Fibroblast of skin of left quadriceps (primary cell): ENCODE measurements at regions not wholly inside any gene's neighbourhood (a gene's known extent, or its start where the extent isn't known, plus 50 kb on each side); places are given as distances from the start of the nearest gene placed in this dataset.

ENCODE experiments used
- DNase-seq, 2 experiments: peaks; one replicate each; pipeline ENCODE4 v3.0.0-alpha.2; 2013; ENCODE audit warnings: low read depth in 2 of 2

GRCh38 chr2:11044201-11044600 is 111.1 kb upstream of the SLC66A3 start:
- DNase-seq = no peak

DNA sequence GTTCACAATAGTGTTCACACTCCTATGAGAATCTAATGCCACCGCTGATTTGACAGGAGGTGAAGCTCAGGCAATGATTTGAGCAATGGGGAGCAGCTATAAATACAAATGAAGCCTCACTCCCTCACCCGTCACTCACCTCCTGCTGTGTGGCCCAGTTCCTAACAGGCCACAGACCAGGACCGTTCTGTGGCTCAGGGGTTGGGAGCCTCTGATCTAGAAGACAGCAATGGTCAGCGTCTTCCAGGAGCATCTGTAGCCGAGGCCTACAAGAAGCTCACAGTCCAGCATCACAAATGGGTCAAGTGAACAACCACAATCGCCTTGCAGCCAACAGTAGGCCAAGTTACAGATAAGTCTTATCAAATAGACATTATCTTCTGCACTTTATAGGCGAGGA is 110.0 kb upstream of the SLC66A3 start:
- no peak for DNase-seq

GRCh38 chr2:11048335-11049008 is 106.8 kb upstream of the SLC66A3 start:
- DNase-seq = no peak

GRCh38 chr2:11050565-11050964 is 104.7 kb upstream of the SLC66A3 start:
- no peak for DNase-seq

- DNase-seq = no peak
Observed at GRCh38 chr2:11051280-11051679, 104.0 kb upstream of the SLC66A3 start.

DNA sequence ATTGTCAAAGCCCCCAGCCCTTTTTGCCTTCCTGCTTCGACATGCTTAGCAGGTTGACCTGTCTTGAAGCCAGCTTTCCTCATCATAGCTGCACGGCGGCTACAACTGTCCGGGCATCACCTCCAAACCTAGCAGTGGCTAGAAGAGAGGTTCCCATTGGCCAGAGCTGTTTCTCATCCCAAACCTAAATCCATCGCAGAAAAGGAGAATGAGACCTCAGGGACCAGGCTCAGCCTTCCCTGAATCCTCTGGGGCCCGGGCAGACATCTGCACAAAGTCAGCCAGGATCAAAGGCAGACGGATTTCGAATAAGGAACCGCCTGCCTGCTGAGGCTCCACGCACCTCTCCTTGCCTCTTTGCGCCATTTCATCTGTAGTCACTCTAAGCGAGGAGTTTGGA is 101.7 kb upstream of the SLC66A3 start:
- no peak for DNase-seq

DNA sequence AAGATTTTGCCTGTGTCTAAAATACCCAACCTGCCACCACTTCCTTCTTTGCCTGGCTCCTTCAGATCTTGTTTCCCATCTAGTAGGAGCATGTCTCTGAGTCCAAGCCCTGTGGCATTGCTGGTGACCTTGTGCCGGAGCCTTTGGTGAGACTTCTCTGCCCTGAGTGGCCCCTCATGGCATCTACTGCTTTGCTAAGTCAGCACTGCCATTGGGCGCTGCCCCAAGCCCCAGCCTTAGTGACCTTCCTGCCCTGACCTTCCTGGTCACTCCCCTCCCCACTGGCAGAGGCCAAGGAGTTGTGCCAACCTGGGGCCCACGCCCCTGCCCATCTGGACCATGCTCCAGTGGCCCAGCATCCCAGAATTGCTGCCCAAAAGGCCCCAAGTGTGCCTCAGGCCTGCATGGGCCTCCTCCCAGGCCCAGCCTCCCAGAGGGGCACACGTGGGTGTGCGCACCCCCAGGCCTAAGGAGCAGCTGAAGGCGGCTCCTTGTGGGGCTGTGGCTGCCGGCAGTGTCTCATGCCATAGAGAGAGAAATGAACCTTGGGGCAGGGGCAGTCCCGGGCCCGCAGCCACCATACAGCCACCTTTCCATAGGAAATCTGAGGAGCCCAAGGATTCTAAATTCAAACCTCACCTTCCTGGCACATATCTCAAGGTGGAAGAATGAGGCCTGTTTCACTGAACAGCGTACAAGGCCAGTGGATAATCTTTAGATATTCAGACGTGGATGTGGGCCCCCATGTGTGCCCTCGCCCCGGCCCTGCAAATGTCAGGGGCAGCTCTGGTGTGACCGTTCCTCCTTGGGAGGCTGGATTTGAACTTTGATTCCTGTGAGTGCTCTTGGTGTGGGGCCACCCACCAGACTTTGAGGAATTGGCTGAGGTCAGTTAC is 100.2 kb upstream of the SLC66A3 start:
- no peak for DNase-seq

DNA sequence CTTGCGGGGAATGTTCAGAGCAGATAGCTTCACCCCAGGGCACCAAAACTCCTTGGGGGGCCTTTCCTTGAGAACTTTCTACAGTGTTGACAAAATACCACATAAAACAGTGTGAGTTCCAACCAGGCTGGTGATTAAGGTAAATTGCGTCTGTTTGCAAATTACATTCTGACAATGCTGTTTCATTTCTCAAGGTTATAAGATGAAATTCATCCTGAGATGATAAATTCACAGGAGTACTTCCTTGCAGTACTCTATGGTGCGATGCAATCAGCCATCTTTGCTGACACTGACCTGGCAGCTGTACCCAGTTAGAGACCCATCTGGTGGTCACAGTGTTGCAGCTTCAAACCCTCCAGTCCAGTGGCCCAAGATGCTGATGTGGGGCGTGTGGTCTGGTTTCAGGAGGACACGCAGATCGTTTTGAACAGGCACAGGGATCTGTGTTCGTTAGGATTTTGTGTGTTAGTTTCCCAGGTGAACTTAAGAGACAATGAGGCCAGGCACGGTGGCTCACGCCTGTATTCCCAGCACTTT is 99.5 kb upstream of the SLC66A3 start:
- no peak for DNase-seq

DNA sequence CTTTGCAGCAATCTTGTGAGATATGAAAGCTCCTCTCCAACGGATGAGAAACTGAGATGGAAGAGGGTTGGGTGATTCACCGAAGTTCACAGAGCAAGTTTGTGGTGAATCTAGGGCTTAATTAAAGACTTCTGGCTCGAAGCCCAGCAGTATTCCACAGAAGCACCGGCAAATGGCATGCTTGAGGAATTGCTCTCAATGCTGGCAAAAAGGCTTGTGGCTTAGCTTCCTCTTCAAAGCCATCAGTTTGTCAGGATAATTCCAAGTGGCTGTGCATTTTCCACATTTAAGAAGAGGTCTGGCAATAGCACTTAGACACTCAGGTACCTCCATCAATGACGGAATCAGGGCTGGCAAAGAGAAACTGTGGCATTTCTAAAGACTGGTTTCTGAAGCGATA is 98.7 kb upstream of the SLC66A3 start:
- DNase-seq = peak; percentile 92 to 94

GRCh38 chr2:11057031-11057430 is 98.2 kb upstream of the SLC66A3 start:
- DNase-seq = no peak

DNA sequence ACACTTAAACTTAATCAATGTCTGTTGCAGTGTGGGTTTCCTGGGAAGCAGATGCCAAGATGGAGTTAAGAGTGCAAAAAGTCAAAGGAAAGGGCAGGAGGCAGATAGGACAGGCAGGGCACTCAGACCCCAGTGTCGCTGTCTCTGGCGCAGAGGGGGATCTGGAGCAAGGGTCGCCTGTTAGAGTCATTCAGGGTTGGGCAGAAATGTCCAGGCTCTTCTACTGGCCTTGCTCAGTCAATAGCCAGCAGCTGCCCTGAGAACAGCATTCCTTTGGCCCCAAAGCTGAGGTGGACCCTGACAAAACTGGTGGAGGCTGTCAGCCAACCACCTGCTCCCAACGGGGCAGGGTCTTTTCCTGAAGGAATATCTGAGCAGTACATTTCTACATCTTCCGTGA is 97.1 kb upstream of the SLC66A3 start:
- DNase-seq = no peak

GRCh38 chr2:11060376-11061169 is 94.7 kb upstream of the SLC66A3 start:
- no peak for DNase-seq

DNA sequence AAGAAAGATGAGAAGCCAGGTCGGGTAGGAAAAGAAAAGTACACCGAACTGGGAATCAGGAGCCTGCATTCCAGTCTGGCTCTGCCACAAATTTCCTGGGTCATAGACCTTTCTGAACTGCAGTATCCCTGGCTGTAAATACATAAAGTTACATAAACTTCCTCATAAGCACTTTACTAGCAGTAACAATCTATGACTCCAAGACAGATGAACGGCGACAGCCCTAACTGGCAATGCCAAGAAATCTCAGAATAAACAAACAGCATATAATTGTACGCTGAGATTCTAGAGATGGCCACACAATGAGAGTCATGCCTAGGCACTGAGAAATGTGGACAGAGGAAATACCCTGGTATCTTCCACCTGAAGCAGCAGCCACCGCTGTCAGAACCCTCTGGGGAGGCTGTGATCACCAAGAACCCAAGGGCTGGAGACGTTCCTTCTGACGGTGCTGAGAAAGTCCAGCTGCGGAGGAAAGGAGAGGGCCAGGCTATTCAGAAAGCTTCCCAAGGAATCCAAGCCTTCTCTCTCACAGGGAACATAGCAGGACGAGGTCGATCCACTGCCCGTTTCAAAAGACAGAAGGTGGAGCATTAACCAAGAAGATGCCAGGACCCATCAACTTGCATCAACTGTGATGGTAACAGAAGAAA is 89.3 kb upstream of the SLC66A3 start:
- DNase-seq = no peak

DNA sequence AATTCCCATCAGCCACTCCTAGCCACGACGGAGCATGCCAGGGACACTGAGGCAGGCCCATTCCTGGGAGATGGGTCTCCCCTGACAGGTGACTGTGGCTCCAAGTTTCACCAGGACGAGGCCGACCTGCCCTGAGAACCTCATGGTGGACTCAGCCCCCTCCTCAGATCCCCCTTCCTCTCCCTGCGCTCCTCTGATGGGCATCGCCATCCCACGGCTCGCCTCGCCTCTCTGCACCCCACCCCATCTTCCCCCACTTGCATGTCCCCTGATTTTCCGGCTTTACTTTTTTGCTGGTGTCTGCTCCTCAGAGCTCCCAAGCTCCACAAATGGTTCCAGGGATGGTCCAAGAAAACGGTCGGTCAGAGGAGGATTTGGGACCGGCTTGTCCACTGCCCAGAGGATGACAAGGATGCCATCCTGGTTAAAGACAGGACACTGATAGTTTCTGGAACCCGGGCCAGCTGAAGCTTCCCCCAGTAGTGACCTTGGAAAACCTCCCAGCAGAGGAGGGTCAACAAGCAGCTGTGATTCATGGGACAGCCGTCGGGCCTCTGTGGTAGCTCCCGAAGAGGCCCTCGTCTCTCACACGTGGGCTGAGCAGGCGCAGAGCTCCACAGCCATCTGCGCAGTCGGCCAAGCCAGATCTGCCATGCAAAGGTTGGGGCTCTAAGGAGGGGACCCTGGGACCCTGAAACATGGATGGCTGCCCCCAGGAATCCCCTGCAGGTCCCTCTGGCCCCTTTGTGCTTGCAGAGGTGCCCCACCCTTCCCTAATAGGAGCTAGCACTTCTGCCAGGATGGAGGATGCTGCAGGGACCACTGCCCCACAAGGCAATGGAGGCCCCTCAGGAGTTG is 87.8 kb upstream of the SLC66A3 start:
- DNase-seq = no peak

DNA sequence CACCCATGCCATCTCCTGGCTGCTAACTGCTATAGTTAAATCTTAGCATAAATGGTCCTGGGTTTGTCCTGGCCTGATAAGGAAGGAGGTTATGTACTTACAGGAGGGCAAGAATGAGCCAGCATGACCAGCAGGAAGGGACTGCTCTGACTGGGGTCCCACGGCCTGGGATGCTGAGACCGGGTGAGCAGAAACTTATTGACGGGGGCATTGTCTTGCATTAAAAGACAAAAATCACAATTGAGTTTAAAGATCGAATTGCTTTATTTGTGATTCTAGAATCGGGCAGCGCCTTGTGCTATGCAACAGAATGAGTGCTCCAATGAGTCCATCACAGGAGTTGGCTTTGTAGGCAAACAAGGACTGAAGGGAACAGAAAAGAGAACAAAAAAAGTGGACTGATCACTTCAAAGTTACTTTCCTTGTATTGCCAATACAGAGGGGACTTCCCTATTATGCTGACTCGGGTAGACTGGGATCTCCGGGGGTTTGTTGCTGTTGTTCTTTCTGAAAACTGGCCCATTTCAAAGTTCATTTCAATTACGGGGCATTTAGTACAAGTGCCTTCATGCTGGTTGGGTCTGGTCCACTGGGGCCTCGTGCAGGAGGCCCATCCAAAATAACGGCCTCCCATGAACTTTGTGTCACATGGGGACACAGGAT is 87.1 kb upstream of the SLC66A3 start:
- DNase-seq = no peak

GRCh38 chr2:11068856-11069526 is 86.3 kb upstream of the SLC66A3 start:
- no peak for DNase-seq

DNA sequence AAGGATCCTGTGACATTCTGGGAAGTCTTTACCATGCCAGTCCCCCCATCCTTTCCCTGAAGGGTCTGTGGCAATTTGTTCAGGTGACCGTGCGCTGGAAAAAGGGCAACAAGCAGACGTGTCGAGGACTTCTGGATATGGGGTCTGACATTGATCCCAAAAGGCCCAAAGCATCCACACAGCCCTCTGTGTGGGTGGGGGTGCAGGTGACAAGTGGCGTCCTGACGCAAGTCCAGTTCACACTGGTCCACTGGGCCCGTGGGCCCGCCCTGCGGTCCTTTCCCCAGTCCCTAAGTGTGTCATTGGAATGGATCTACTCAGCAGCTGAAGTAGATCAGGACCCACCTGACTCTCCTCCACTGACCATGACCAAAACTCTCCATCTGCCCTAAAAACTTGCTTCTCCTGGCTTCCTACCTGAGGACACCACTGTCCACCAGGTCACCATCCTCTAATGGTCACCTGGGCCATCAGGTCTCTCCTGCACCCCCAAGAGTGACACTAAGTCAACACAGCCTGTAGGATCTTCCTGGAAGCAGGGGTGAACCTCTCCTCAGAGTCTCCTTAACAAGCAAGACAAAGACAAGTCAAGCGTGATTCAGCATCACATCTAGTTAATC is 85.6 kb upstream of the SLC66A3 start:
- DNase-seq = no peak

- no peak for DNase-seq
Observed at GRCh38 chr2:11071211-11071610, 84.1 kb upstream of the SLC66A3 start.

DNA sequence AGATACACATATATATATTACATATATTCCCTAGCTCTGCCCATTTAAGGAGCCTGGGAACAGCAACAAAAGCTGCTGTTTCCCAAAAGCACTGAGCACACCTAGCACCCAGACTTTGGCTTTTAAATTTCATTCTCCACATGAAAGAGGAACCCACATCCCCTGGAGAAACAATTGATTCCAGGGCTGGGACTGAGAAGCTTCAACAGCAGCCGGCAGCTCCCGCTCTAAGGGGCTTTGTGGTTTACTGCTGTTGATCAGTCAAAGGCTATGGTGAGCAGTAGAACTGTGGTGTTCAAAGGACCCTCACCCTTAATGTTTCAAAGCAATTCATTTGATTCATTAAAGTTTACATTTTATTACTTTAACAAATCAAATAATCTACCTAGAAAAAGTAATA is 83.3 kb upstream of the SLC66A3 start:
- DNase-seq = no peak
